HEK293 (cell line): ENCODE measurements at regions not wholly inside any gene's neighbourhood (a gene's known extent, or its start where the extent isn't known, plus 50 kb on each side); places are given as distances from the start of the nearest gene placed in this dataset.

Source experiments
- CTCF ChIP-seq: fragments of 450-650 bp; formaldehyde crosslinking; IDR thresholded peaks from 2 replicates; pipeline ENCODE4 v1.5.1; 2016; ENCODE audit warnings: missing biosample characterization, missing genetic modification characterization
- TSHZ1 ChIP-seq: fragments of 450-650 bp; formaldehyde crosslinking; IDR thresholded peaks from 2 replicates; pipeline ENCODE4 v1.5.1; 2016; ENCODE audit warnings: missing biosample characterization, missing genetic modification characterization, borderline replicate concordance
- YY1 ChIP-seq: fragments of 450-650 bp; formaldehyde crosslinking; IDR thresholded peaks from 2 replicates; pipeline ENCODE4 v1.5.1; 2018; ENCODE audit warnings: missing biosample characterization, missing genetic modification characterization
- ZBTB49 ChIP-seq: fragments of 450-650 bp; formaldehyde crosslinking; IDR thresholded peaks from 2 replicates; pipeline ENCODE4 v1.5.1; 2016; ENCODE audit warnings: missing biosample characterization, missing genetic modification characterization, low read depth
- ZNF292 ChIP-seq: fragments of 450-650 bp; formaldehyde crosslinking; IDR thresholded peaks from 2 replicates; pipeline ENCODE4 v1.5.1; 2016; ENCODE audit warnings: low read depth, missing biosample characterization, missing genetic modification characterization, borderline replicate concordance
- ZNF335 ChIP-seq: fragments of 450-650 bp; formaldehyde crosslinking; conservative IDR thresholded peaks from 2 replicates; pipeline ENCODE4 v1.5.1; 2016; ENCODE audit warnings: missing biosample characterization, missing genetic modification characterization

- TF ChIP-seq YY1 (tag by site-specific recombination) (no peak), CTCF (tag by site-specific recombination) (no peak), TSHZ1 (tag by site-specific recombination) (no peak), ZNF292 (tag by site-specific recombination) (no peak), ZNF335 (no peak), ZBTB49 (tag by site-specific recombination) (no peak)
Observed at GRCh38 chr13:78015782-78016181, 97.2 kb upstream of the EDNRB start.
